ENCODE measurements at regions not wholly inside any gene's neighbourhood (a gene's known extent, or its start where the extent isn't known, plus 50 kb on each side); places are given as distances from the start of the nearest gene placed in this dataset.

GRCh38 chr4:181946902-181947301 lies 296.3 kb upstream of the TENM3 start:
- no peak for TF ChIP-seq POLR2A (IDR thresholded peaks at IDR 0.05; ENCODE audit: low read depth, low read length)
- no peak for FAIRE-seq
- DNase-seq (ENCODE audit: insufficient read length) = no peak

- DNase-seq (ENCODE audit: insufficient read length) (no peak), FAIRE-seq (no peak)
- TF ChIP-seq POLR2A (IDR thresholded peaks at IDR 0.05; ENCODE audit: low read depth, low read length) = no peak
- no peak for TF ChIP-seq POLR2AphosphoS5 (IDR thresholded peaks at IDR 0.05; ENCODE audit: low read depth, low read length)
- no peak for TF ChIP-seq TAF1 (IDR thresholded peaks at IDR 0.05; ENCODE audit: borderline replicate concordance, low read depth, low read length)
Observed at GRCh38 chr4:181948839-181949382, 294.3 kb upstream of the TENM3 start.

GRCh38 chr4:181949704-181950312 lies 293.4 kb upstream of the TENM3 start:
- no peak for TF ChIP-seq POLR2A (IDR thresholded peaks at IDR 0.05; ENCODE audit: low read depth, low read length)
- no peak for TF ChIP-seq TAF1 (IDR thresholded peaks at IDR 0.05; ENCODE audit: borderline replicate concordance, low read depth, low read length)
- no peak for TF ChIP-seq POLR2AphosphoS5 (IDR thresholded peaks at IDR 0.05; ENCODE audit: low read depth, low read length)
- FAIRE-seq = no peak
- DNase-seq (ENCODE audit: insufficient read length) = no peak

GRCh38 chr4:181950372-181951127 lies 292.7 kb upstream of the TENM3 start:
- no peak for DNase-seq (ENCODE audit: insufficient read length)
- TF ChIP-seq POLR2AphosphoS5 (IDR thresholded peaks at IDR 0.05; ENCODE audit: low read depth, low read length) (no peak), POLR2A (IDR thresholded peaks at IDR 0.05; ENCODE audit: low read depth, low read length) (no peak), TAF1 (IDR thresholded peaks at IDR 0.05; ENCODE audit: borderline replicate concordance, low read depth, low read length) (no peak)
- FAIRE-seq = no peak

- TF ChIP-seq POLR2AphosphoS5 (IDR thresholded peaks at IDR 0.05; ENCODE audit: low read depth, low read length) = no peak
- no peak for TF ChIP-seq POLR2A (IDR thresholded peaks at IDR 0.05; ENCODE audit: low read depth, low read length)
- no peak for TF ChIP-seq TAF1 (IDR thresholded peaks at IDR 0.05; ENCODE audit: borderline replicate concordance, low read depth, low read length)
- no peak for DNase-seq (ENCODE audit: insufficient read length)
- FAIRE-seq = no peak
Observed at GRCh38 chr4:181951265-181951664, 291.9 kb upstream of the TENM3 start.

GRCh38 chr4:181952478-181952877 lies 290.7 kb upstream of the TENM3 start:
- no peak for DNase-seq (ENCODE audit: insufficient read length)
- TF ChIP-seq POLR2AphosphoS5 (IDR thresholded peaks at IDR 0.05; ENCODE audit: low read depth, low read length) (no peak), TAF1 (IDR thresholded peaks at IDR 0.05; ENCODE audit: borderline replicate concordance, low read depth, low read length) (no peak), POLR2A (IDR thresholded peaks at IDR 0.05; ENCODE audit: low read depth, low read length) (no peak)
- FAIRE-seq = no peak

GRCh38 chr4:181956512-181956911 lies 286.7 kb upstream of the TENM3 start:
- no peak for DNase-seq (ENCODE audit: insufficient read length)
- no peak for FAIRE-seq

GRCh38 chr4:181957088-181957487 lies 286.1 kb upstream of the TENM3 start:
- FAIRE-seq (no peak), DNase-seq (ENCODE audit: insufficient read length) (no peak)
- TF ChIP-seq POLR2AphosphoS5 (IDR thresholded peaks at IDR 0.05; ENCODE audit: low read depth, low read length) (no peak), TAF1 (IDR thresholded peaks at IDR 0.05; ENCODE audit: borderline replicate concordance, low read depth, low read length) (no peak), POLR2A (IDR thresholded peaks at IDR 0.05; ENCODE audit: low read depth, low read length) (no peak)

More at GRCh38 chr4:181956512-181956911, 286.7 kb upstream of the TENM3 start:
- no peak for TF ChIP-seq POLR2A (IDR thresholded peaks at IDR 0.05; ENCODE audit: low read depth, low read length)
- no peak for TF ChIP-seq TAF1 (IDR thresholded peaks at IDR 0.05; ENCODE audit: borderline replicate concordance, low read depth, low read length)
- TF ChIP-seq POLR2AphosphoS5 (IDR thresholded peaks at IDR 0.05; ENCODE audit: low read depth, low read length) = no peak

GRCh38 chr4:181958446-181958845 lies 284.8 kb upstream of the TENM3 start:
- DNase-seq (ENCODE audit: insufficient read length) (no peak), FAIRE-seq (no peak)
- TF ChIP-seq POLR2A (IDR thresholded peaks at IDR 0.05; ENCODE audit: low read depth, low read length) (no peak), POLR2AphosphoS5 (IDR thresholded peaks at IDR 0.05; ENCODE audit: low read depth, low read length) (no peak), TAF1 (IDR thresholded peaks at IDR 0.05; ENCODE audit: borderline replicate concordance, low read depth, low read length) (no peak)

- FAIRE-seq (no peak), DNase-seq (ENCODE audit: insufficient read length) (no peak)
- TF ChIP-seq TAF1 (IDR thresholded peaks at IDR 0.05; ENCODE audit: borderline replicate concordance, low read depth, low read length) (no peak), POLR2AphosphoS5 (IDR thresholded peaks at IDR 0.05; ENCODE audit: low read depth, low read length) (no peak), POLR2A (IDR thresholded peaks at IDR 0.05; ENCODE audit: low read depth, low read length) (no peak)
Observed at GRCh38 chr4:181959121-181959520, 284.1 kb upstream of the TENM3 start.

GRCh38 chr4:181960384-181960783 lies 282.8 kb upstream of the TENM3 start:
- TF ChIP-seq POLR2AphosphoS5 (IDR thresholded peaks at IDR 0.05; ENCODE audit: low read depth, low read length) (no peak), TAF1 (IDR thresholded peaks at IDR 0.05; ENCODE audit: borderline replicate concordance, low read depth, low read length) (no peak), POLR2A (IDR thresholded peaks at IDR 0.05; ENCODE audit: low read depth, low read length) (no peak)
- FAIRE-seq = no peak
- DNase-seq (ENCODE audit: insufficient read length) = no peak

GRCh38 chr4:181962321-181962720 lies 280.9 kb upstream of the TENM3 start:
- TF ChIP-seq POLR2AphosphoS5 (IDR thresholded peaks at IDR 0.05; ENCODE audit: low read depth, low read length) (no peak), TAF1 (IDR thresholded peaks at IDR 0.05; ENCODE audit: borderline replicate concordance, low read depth, low read length) (no peak), POLR2A (IDR thresholded peaks at IDR 0.05; ENCODE audit: low read depth, low read length) (no peak)
- DNase-seq (ENCODE audit: insufficient read length) (no peak), FAIRE-seq (no peak)
